Right cardiac atrium (tissue), 5 donors: ENCODE measurements at regions not wholly inside any gene's neighbourhood (a gene's known extent, or its start where the extent isn't known, plus 50 kb on each side); places are given as distances from the start of the nearest gene placed in this dataset.

Experiments used
- ATAC-seq, 2 donors: fragments of 200-7000 bp; cut with Tn5 transposase; one replicate each; pipeline versions ENCODE4 v1.8.0 to v1.9.1; 2020; ENCODE audit warnings: moderate library complexity in 2 of 2, mild to moderate bottlenecking in 1 of 2
- DNase-seq, 3 donors: peaks; one replicate each; pipeline ENCODE4 v3.0.0-alpha.2; 2020
- H3K27ac ChIP-seq: one replicate; pipeline ENCODE4 v1.5.1; 2013; ENCODE audit warnings: mild to moderate bottlenecking, low read length, control low read depth, moderate library complexity
- H3K27me3 ChIP-seq: one replicate; pipeline ENCODE4 v1.6.1; 2013; ENCODE audit not compliant: control insufficient read depth, insufficient read depth
- H3K4me1 ChIP-seq: one replicate; pipeline ENCODE4 v1.6.1; 2013; ENCODE audit warnings: low read length; ENCODE audit not compliant: control insufficient read depth, insufficient read depth
- H3K4me3 ChIP-seq: one replicate; pipeline ENCODE4 v1.5.1; 2013; ENCODE audit warnings: low read length, control low read depth
- H3K9me3 ChIP-seq: one replicate; pipeline ENCODE4 v1.6.1; 2013; ENCODE audit warnings: low read length; ENCODE audit not compliant: control insufficient read depth
- WGBS: extraction: QIAGEN DNeasy Blood & Tissue Kit; methylation state at CpG from one replicate; pipeline ENCODE4 v1.1.7; 2013; 5-methylcytosine and 5-hydroxymethylcytosine counted together
- intact Hi-C, 4 donors: fragments of 100-400 bp; cut with DNase I; formaldehyde crosslinking; loops; one replicate each; pipeline versions ENCODE4 v1.11.0 to v1.14.0; 2022 to 2023
- donor health status: healthy with polysubstance abuse.
- donor health status: DM: no; HTN: yes; CAD: no.
- donor health status: DM: no; HTN: no; CAD: no.
- donor health status: DM: no; HTN: yes; CAD: no; lungs with severe emphysema.
- donor health status: DM: yes; HTN: yes; CAD: no.

DNA sequence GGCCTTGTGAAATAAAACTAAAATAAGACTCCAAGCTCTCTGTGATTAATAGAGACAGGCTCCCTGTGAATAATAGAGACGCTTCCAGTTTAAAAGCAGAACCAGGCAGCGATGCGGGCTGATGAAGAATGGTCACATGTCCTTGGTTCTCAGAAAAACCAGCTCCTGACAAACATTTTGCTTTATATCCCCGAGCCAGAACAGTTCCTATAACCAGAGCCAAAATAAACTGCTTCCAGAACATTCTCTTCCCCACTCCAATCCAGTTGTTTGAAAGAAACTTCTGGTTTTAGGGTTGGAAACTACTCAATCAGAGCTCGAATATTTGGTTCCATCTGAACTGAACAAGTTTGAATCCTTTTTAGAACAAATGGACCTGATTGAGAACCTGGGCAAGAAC is 213.7 kb downstream of the TSN start:
- Histone ChIP-seq H3K4me3 (no peak overlapping the region), H3K27ac (peak overlapping the region; percentile 43), H3K27me3 (no peaks in the 10 kb centered on the region), H3K4me1 (no peaks in the 10 kb centered on the region), H3K9me3 (no peaks in the 10 kb centered on the region)
- peak; percentile 41 to 82 (median 68) for DNase-seq
- peak; percentile 94 for ATAC-seq
- intact Hi-C loops: no loop called here
- WGBS: 32% methylated on average over 5 of the region's 5 CpGs

DNA sequence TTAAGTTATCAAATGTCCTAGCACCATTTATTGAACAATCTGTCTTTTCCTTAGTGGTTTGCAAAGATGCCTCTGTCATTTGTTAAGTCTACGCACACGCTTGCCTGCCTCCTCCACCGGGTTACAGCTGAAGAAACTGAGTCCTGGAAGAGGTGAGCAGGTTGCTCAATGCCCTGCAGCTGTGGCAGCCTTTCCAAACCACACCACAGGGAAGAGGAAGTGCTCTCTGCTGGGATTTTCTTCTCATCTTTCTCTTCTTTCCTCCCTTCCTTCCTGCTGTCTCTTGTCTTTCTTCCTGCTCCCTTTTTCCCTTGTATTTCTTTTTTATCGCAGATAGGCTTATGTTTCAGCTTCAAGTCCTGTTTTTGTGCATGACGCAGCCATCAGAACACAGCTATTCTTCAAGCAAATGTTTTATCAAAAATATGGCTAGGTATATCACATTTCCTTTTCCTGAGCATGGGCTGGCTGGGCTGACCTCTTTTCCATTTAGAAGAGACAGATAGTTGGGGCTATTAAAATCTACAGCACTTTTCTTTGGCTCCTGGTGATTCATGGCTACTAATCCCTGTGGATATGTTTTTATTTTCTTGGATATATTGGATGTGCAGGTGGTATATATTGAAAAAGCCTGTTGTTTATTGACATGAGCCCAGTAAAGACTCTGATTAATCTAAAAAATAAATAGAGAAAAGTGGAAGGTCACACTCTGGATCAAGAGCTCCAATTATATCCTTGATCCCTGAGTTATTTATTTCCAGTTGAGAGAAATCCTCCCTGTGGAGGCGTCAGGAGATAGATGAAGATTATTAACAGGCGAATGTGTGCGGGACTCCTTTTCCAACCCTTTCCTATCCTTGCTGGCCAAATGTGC is 214.6 kb downstream of the TSN start:
- intact Hi-C loops: no loop called here
- H3K9me3 ChIP-seq: no peaks in the 10 kb centered on the region
- H3K27me3 ChIP-seq: no peaks in the 10 kb centered on the region
- no peaks in the 10 kb centered on the region for H3K4me1 ChIP-seq
- DNase-seq (peak in 1 of 3 donors; percentile 47), ATAC-seq (peak; percentile 44 to 66)
- peak overlapping the region; percentile 90 for H3K27ac ChIP-seq
- H3K4me3 ChIP-seq: no peak overlapping the region
- 47% methylated on average over 8 of the region's 8 CpGs for WGBS

DNA sequence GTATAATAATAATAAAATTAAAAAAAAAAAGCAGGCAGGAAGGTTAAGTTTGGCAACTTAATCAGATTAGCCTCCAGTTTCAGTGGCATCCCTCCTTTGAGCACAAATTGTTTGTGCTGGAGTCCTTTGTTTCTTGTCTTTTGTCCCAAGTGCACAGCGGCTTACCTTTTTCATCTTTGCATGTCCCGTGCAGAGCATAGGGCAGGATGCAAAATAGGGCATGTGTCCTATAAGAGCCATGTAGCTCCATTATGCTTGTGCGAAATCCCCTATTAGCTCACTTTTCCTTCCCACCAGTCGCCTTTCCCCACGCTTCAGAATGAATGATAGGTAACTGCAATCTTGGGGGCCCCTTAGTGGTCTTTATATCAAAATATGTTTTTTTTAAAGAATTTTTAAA is 216.8 kb downstream of the TSN start:
- intact Hi-C loops: no loop called here
- no peaks in the 10 kb centered on the region for H3K9me3 ChIP-seq
- no peak overlapping the region for H3K27ac ChIP-seq
- no peak for ATAC-seq
- 92% methylated on average over 5 of the region's 5 CpGs for WGBS
- no peak for DNase-seq
- no peaks in the 10 kb centered on the region for H3K27me3 ChIP-seq
- H3K4me3 ChIP-seq: no peak overlapping the region
- no peaks in the 10 kb centered on the region for H3K4me1 ChIP-seq

DNA sequence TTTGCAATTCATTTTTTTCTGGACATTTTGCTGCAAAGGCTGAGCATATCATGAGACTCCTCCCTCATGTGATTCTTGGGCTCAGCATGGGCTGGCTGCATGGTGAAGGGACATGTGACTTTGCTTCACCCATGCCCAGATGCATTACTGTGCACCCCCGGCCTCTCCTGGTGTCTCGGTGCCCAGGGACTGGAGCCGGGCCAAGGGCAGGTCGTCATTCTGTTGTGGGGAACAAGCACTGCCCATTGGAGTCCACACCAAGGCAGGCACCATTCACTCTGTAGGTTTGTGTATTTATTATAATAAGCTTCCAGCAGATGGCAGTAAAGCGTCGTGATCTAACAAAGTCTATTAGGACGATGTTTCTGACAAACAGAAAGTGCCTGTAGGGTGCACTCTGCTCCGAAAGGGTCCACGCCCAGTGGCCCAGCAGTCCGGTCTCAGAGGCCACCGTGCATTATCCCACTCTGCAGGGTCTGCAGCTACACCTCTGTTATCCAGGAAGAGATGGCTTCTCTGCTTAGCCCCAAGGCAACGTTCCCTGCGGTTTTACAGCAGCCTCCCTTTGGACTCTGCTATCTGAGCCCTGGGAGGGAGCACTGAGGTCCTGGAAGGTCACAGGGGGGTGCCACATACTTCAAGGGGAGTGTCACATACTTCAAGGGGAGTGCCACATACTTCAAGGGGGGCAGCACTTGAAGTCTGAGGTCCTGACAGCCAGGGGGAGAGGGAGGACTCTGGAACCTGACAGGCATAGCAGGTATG is 219.6 kb downstream of the TSN start:
- H3K4me1 ChIP-seq: no peaks in the 10 kb centered on the region
- peak; percentile 89 to 92 for ATAC-seq
- peak; percentile 46 to 76 (median 72) for DNase-seq
- peak overlapping the region; percentile 14 for H3K4me3 ChIP-seq
- intact Hi-C loops: no loop called here
- no peaks in the 10 kb centered on the region for H3K27me3 ChIP-seq
- WGBS: 3% methylated on average over 13 of the region's 13 CpGs
- no peak overlapping the region for H3K27ac ChIP-seq
- H3K9me3 ChIP-seq: no peaks in the 10 kb centered on the region

DNA sequence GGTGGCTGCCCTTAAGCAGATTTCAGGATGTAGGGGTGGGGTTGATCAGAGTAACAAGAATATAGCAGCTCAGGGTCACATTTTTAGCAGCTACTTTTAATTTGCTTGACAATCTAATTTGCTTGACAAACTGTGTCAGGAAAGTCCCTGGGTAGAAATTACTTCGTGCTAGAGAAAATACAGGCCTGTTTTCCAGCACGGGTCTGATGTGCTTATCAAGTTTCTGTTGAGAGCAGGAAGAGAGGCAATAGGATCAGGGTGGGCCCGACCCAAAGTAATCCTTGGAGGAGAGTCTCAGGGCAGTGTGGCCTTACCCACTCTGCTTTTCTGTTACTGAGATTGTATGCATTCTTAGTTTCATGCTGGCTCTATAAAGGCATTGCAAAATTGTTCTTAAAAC is 221.5 kb downstream of the TSN start:
- Histone ChIP-seq H3K4me1 (no peaks in the 10 kb centered on the region), H3K27ac (no peak overlapping the region), H3K27me3 (no peaks in the 10 kb centered on the region), H3K4me3 (no peak overlapping the region), H3K9me3 (no peaks in the 10 kb centered on the region)
- DNase-seq (no peak), ATAC-seq (peak; percentile 11 to 68)
- 19% methylated on average over 3 of the region's 3 CpGs for WGBS
- intact Hi-C loops: no loop called here

DNA sequence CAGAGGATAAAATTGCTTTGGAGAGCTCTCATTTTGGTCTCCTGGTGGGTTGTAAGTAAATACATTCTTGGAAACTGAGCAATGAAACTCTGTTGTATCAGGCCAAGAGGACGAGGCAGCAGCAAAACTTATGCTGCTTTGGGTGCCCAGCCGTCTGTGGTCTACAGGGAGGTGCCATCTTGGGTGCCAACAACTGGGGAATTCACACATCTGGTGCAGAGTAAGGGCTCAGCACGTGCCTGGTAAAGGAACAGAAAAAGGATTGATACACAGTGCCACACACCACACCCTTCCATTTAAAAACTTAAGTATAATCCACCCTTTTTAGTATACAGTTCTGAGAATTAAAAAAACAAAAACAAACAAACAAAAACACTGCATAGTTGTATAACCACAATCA is 221.9 kb downstream of the TSN start:
- Histone ChIP-seq H3K27ac (no peak overlapping the region), H3K4me1 (no peaks in the 10 kb centered on the region), H3K9me3 (no peaks in the 10 kb centered on the region), H3K27me3 (no peaks in the 10 kb centered on the region), H3K4me3 (no peak overlapping the region)
- WGBS: 55% methylated on average over 3 of the region's 3 CpGs
- ATAC-seq (no peak), DNase-seq (no peak)
- intact Hi-C loops: no loop called here

DNA sequence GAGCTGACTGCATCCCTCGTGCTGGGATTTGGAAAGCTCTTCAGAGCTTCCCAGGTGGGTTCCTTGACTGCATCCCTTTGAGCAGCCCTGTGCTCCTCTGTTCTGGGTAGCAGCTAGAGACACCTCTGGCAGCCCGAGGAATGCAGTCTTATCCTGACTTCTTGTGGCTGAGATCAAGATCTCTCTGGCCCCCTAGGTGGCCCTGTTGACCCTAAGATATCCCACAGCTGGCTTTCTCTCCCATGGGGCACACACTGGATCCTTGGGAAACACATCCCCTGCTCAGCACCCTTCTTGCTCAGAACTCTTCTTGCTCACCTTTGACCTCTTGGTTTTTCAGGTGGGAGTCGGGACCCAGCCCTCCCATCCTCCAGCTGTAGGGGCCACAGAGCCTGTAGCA is 237.2 kb downstream of the TSN start:
- no peak for DNase-seq
- no peak overlapping the region for H3K4me3 ChIP-seq
- H3K27ac ChIP-seq: no peak overlapping the region
- 63% methylated on average over 3 of the region's 3 CpGs for WGBS
- ATAC-seq: no peak
- H3K27me3 ChIP-seq: no peaks in the 10 kb centered on the region
- H3K4me1 ChIP-seq: no peaks in the 10 kb centered on the region
- intact Hi-C loops: no loop called here
- H3K9me3 ChIP-seq: no peaks in the 10 kb centered on the region

DNA sequence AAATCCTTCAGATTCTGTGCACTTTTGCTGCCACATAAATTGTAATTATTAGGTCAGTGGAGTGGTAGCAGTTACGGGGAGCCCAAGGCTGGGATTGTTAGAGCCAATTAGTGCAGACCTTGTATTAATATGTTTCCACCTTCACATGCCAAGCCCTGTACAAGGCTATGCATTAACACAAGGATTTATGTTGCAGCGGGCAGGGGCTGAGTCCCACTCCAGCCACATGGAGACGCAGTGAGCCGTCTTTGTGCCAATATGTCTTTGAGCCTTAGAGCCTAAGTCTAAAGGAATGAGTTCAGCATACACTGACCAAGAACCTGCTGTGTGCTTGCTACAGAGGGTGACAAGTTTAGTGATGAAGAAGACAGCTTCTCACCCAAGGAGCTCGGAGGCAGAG is 238.2 kb downstream of the TSN start:
- ATAC-seq (no peak), DNase-seq (no peak)
- H3K4me3 ChIP-seq: no peak overlapping the region
- intact Hi-C loops: no loop called here
- no peak overlapping the region for H3K27ac ChIP-seq
- H3K4me1 ChIP-seq: no peaks in the 10 kb centered on the region
- no peaks in the 10 kb centered on the region for H3K27me3 ChIP-seq
- 92% methylated on average over 5 of the region's 5 CpGs for WGBS
- no peaks in the 10 kb centered on the region for H3K9me3 ChIP-seq

DNA sequence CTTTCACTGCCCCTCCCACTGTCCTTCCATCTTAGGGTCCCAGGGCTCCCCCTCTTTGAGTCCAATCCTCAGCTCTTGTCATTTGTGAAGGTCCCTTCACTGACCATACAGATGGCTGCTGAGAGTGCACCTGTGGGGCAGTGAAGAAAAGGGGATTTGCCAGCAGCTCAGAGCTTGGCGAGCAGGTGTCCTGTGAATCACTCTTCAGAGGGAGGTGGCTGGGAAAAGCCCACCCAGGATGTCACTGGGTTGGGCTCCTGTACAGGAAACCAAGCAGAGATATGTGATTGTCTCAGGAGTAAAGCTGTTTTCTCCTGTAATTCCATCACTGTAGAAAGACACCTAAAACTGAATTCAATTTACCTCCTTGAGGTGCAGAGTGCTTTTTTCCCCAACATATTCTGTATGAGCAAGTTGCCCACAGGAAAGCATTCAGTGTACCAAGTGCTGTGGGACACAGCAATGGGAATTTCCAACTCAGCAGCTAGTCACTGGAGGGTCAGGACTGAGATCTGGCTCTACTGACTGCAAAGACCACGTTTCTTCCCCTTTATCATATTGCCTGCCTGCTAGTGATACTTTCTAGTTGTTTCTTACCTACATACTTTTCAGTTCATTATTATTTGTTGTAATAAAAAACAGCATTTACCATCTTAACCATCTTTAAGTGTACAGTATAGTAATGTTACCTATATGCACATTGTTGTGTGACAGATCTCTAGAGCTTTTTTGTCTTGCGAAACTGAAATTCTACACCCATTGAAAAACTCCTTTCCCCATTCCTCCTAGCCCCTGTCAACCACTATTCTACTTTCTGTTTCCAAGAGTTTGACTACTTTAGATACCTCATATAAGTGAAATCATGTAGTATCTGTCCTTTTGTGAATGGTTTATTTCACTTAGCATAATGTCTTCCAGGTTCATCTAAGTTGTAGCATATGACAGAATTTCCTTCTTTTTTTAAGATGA is 239.1 kb downstream of the TSN start:
- no peak for DNase-seq
- no peaks in the 10 kb centered on the region for H3K9me3 ChIP-seq
- H3K4me3 ChIP-seq: no peak overlapping the region
- H3K4me1 ChIP-seq: no peaks in the 10 kb centered on the region
- 73% methylated on average over 3 of the region's 3 CpGs for WGBS
- H3K27ac ChIP-seq: no peak overlapping the region
- intact Hi-C loops: no loop called here
- no peak for ATAC-seq
- no peaks in the 10 kb centered on the region for H3K27me3 ChIP-seq

DNA sequence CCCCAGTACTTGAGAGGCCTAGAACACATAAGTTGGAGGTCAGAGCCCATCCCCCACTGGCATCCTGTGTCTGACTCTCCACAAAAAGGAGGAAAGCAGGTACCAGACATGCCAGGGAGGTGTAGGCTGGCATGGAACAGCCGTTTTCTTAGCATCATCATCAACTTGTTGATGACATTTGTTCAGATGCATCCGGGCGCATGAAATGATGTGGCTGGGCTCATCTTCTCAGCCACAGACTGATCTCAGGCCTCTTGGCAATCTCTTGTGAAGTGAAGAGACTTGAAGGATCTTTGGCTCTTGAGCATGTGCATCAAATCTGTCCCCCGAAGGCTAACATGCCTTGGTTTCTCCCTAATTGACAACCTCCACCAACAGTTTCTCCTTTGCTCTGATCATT is 243.3 kb downstream of the TSN start:
- intact Hi-C loops: no loop called here
- 58% methylated on average over 4 of the region's 4 CpGs for WGBS
- DNase-seq: no peak

More for the DNA sequence above, 243.3 kb downstream of the TSN start:
- no peaks in the 10 kb centered on the region for H3K4me1 ChIP-seq
- H3K9me3 ChIP-seq: no peaks in the 10 kb centered on the region
- H3K27me3 ChIP-seq: no peaks in the 10 kb centered on the region
- no peak overlapping the region for H3K27ac ChIP-seq
- H3K4me3 ChIP-seq: no peak overlapping the region
- no peak for ATAC-seq
